RWPE2 (cell line): ENCODE measurements at regions not wholly inside any gene's neighbourhood (a gene's known extent, or its start where the extent isn't known, plus 50 kb on each side); places are given as distances from the start of the nearest gene placed in this dataset.
"Not testable (repeated sequence)": the region's sequence is repeated elsewhere in the genome, so short reads cannot be mapped to it uniquely, and the experiment has no call there.

Source experiments
- ATAC-seq: fragments of 200-7000 bp; cut with Tn5 transposase; 3 replicates; pipeline ENCODE4 v1.9.1; 2021; ENCODE audit warnings: low read depth
- DNase-seq: peaks from one replicate; pipeline ENCODE4 v3.0.0-alpha.2; 2020; ENCODE audit warnings: low spot score
- H3K27ac ChIP-seq: fragments of 450-650 bp; 2 replicates; pipeline ENCODE4 v1.5.1; 2017; ENCODE audit warnings: mild to moderate bottlenecking; ENCODE audit not compliant: poor library complexity, severe bottlenecking
- H3K27me3 ChIP-seq: fragments of 250-450 bp; sonication (Bioruptor Pico); 2 replicates; pipeline ENCODE4 v1.5.1; 2021; ENCODE audit warnings: mild to moderate bottlenecking, moderate library complexity; ENCODE audit not compliant: insufficient read depth, poor library complexity, severe bottlenecking
- H3K36me3 ChIP-seq: fragments of 250-450 bp; sonication (Bioruptor Pico); 2 replicates; pipeline ENCODE4 v1.5.1; 2020; ENCODE audit warnings: low read depth, mild to moderate bottlenecking, moderate library complexity
- H3K4me1 ChIP-seq: fragments of 250-450 bp; sonication (Bioruptor Pico); 2 replicates; pipeline ENCODE4 v1.5.1; 2021; ENCODE audit warnings: mild to moderate bottlenecking, moderate library complexity; ENCODE audit not compliant: insufficient read depth, poor library complexity, severe bottlenecking
- H3K4me3 ChIP-seq: fragments of 250-450 bp; sonication (Bioruptor Pico); 2 replicates; pipeline ENCODE4 v1.5.1; 2021; ENCODE audit warnings: mild to moderate bottlenecking, moderate library complexity; ENCODE audit not compliant: severe bottlenecking
- H3K9me3 ChIP-seq: fragments of 250-450 bp; sonication (Bioruptor Pico); 2 replicates; pipeline ENCODE4 v1.5.1; 2021; ENCODE audit warnings: mild to moderate bottlenecking, moderate library complexity; ENCODE audit not compliant: severe bottlenecking
- TF ChIP-seq, protein P1 (sequence below): fragments of 450-650 bp; IDR thresholded peaks from one replicate; pipeline ENCODE4 v1.5.1; 2017; ENCODE audit warnings: mild to moderate bottlenecking, moderate library complexity; ENCODE audit not compliant: poor library complexity, severe bottlenecking

- Histone ChIP-seq H3K4me3 (no peak overlapping the region), H3K36me3 (no peaks in the 10 kb centered on the region), H3K4me1 (peaks cover 41% of the 10 kb centered on the region), H3K27ac (peak overlapping the region; percentile 66), H3K27me3 (no peaks in the 10 kb centered on the region), H3K9me3 (no peaks in the 10 kb centered on the region)
- TF ChIP-seq, protein P1, sequence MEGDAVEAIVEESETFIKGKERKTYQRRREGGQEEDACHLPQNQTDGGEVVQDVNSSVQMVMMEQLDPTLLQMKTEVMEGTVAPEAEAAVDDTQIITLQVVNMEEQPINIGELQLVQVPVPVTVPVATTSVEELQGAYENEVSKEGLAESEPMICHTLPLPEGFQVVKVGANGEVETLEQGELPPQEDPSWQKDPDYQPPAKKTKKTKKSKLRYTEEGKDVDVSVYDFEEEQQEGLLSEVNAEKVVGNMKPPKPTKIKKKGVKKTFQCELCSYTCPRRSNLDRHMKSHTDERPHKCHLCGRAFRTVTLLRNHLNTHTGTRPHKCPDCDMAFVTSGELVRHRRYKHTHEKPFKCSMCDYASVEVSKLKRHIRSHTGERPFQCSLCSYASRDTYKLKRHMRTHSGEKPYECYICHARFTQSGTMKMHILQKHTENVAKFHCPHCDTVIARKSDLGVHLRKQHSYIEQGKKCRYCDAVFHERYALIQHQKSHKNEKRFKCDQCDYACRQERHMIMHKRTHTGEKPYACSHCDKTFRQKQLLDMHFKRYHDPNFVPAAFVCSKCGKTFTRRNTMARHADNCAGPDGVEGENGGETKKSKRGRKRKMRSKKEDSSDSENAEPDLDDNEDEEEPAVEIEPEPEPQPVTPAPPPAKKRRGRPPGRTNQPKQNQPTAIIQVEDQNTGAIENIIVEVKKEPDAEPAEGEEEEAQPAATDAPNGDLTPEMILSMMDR: no peak
- ATAC-seq (peak; percentile 74), DNase-seq (no peak)
These were observed 72.7 kb upstream of the BOD1L1 start for GRCh38 chr4:13700021-13700857.

GRCh38 chr4:13700858-13701140, 73.3 kb upstream of the BOD1L1 start:
- Histone ChIP-seq H3K4me1 (peaks cover 45% of the 10 kb centered on the region), H3K27ac (peak overlapping the region; percentile 66)
- not testable (repeated sequence) for H3K36me3 ChIP-seq, H3K4me3 ChIP-seq, DNase-seq, H3K9me3 ChIP-seq, ATAC-seq, H3K27me3 ChIP-seq

DNA sequence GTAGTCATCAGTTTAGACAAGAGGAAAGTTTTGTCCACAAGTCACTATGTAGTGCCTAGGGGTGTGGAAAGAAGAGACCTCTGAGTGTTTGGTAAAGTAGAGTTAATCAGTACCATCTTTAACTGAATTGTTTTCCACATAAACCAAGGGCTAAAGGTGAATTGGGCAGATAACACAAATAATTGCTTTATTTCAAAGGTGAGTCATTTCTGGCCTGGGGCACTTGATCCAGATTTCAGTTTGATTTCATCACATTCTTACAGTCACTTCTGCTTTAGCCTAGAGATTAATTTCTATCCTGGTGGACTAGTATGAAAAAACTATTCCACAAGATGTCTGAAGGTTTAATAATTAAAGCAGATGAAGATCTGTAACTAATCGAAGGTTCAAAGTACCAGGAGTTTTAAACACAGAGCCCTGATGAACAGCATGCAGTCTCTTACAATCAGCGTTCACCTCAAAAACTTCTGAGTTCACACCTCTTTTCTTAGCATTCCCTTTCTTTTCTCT, 74.5 kb upstream of the BOD1L1 start:
- Histone ChIP-seq H3K4me3 (no peak overlapping the region), H3K27ac (peak overlapping the region; percentile 66), H3K9me3 (no peaks in the 10 kb centered on the region), H3K36me3 (no peaks in the 10 kb centered on the region), H3K27me3 (no peaks in the 10 kb centered on the region), H3K4me1 (peaks cover 57% of the 10 kb centered on the region)
- ATAC-seq (peak; percentile 38), DNase-seq (no peak)
- TF ChIP-seq, protein P1: no peak

DNA sequence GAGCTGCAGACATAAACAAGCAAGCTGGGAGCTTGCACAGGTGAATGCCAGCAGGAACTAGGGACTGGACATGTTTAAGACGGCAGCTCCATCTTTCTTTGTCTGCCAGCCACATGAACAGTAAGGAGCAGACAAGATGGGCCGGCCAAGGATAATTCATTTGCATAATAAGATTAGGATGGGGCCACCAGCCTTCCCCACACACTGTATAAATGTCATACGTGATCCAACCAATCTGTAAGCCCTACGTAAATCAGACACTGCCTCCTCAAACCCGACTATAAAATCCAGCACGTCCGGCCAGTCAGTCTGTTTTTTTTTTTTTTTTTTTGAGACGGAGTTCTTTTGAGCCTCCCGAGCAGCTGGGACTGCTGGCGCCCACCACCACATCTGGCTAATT, 75.6 kb upstream of the BOD1L1 start:
- TF ChIP-seq, protein P1: no peak
- Histone ChIP-seq H3K4me3 (no peak overlapping the region), H3K27ac (no peak overlapping the region), H3K36me3 (no peaks in the 10 kb centered on the region), H3K9me3 (no peaks in the 10 kb centered on the region), H3K4me1 (peaks cover 59% of the 10 kb centered on the region), H3K27me3 (no peaks in the 10 kb centered on the region)
- ATAC-seq (no peak), DNase-seq (no peak)

GRCh38 chr4:13704035-13704434, 76.5 kb upstream of the BOD1L1 start:
- H3K27me3 ChIP-seq: no peaks in the 10 kb centered on the region
- peak overlapping the region; percentile 94 for H3K27ac ChIP-seq
- H3K36me3 ChIP-seq: no peaks in the 10 kb centered on the region
- TF ChIP-seq, protein P1: no peak
- DNase-seq (no peak), ATAC-seq (no peak)
- H3K4me3 ChIP-seq: no peak overlapping the region
- H3K4me1 ChIP-seq: peaks cover 59% of the 10 kb centered on the region
- H3K9me3 ChIP-seq: no peaks in the 10 kb centered on the region
